ENCODE measurements at regions not wholly inside any gene's neighbourhood (a gene's known extent, or its start where the extent isn't known, plus 50 kb on each side); places are given as distances from the start of the nearest gene placed in this dataset.

DNA sequence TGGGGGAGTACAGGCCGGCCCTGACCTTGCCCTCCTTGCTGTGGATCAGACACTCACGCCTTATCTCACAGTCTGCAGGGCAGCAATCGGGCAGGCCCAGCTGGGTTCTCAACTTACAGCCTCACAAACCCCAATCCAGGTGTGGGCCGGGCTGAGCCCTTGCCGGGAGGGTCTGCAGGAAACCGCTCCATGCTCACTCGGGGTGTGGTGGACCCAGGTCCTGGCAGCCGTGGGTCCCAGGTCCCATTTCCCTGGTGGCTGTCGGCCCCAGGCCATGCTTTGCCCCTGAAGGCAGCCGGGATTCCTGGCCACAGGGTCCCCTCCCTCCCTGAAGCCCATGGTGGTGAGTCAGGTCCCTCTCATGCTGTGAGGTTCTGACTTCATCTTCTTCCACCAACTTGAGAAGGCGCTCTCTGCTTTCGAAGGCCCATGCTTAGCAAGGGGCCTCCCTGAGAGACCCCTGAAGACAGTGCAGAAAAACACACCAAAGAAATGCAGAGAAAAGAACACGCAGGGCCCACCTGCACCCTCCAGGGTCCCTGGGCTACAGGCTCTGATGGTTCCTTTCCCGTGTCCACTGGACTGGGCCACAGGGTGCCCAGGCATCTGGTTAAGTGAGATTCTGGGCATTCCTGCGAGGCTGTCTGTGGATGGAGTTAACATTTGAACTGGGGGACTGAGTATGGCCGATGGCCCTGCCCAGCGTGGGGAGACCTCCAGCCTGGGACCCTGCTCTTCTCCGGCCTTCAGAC is 588.2 kb downstream of the BRD1 start:
- Mint-ChIP-seq H3K9me3 (no peaks in the 10 kb centered on the region), H3K27ac (ENCODE audit: unreplicated experiment) (no peak overlapping the region), H3K4me1 (no peaks in the 10 kb centered on the region), H3K4me3 (no peak overlapping the region), H3K27me3 (ENCODE audit: low read depth) (no peaks in the 10 kb centered on the region), H3K36me3 (ENCODE audit: low read depth) (no peaks in the 10 kb centered on the region)
- DNase-seq (ENCODE audit: low read depth, low spot score): no peak
- TF ChIP-seq, protein P1, sequence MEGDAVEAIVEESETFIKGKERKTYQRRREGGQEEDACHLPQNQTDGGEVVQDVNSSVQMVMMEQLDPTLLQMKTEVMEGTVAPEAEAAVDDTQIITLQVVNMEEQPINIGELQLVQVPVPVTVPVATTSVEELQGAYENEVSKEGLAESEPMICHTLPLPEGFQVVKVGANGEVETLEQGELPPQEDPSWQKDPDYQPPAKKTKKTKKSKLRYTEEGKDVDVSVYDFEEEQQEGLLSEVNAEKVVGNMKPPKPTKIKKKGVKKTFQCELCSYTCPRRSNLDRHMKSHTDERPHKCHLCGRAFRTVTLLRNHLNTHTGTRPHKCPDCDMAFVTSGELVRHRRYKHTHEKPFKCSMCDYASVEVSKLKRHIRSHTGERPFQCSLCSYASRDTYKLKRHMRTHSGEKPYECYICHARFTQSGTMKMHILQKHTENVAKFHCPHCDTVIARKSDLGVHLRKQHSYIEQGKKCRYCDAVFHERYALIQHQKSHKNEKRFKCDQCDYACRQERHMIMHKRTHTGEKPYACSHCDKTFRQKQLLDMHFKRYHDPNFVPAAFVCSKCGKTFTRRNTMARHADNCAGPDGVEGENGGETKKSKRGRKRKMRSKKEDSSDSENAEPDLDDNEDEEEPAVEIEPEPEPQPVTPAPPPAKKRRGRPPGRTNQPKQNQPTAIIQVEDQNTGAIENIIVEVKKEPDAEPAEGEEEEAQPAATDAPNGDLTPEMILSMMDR (conservative IDR thresholded peaks at IDR 0.05): no peak

DNA sequence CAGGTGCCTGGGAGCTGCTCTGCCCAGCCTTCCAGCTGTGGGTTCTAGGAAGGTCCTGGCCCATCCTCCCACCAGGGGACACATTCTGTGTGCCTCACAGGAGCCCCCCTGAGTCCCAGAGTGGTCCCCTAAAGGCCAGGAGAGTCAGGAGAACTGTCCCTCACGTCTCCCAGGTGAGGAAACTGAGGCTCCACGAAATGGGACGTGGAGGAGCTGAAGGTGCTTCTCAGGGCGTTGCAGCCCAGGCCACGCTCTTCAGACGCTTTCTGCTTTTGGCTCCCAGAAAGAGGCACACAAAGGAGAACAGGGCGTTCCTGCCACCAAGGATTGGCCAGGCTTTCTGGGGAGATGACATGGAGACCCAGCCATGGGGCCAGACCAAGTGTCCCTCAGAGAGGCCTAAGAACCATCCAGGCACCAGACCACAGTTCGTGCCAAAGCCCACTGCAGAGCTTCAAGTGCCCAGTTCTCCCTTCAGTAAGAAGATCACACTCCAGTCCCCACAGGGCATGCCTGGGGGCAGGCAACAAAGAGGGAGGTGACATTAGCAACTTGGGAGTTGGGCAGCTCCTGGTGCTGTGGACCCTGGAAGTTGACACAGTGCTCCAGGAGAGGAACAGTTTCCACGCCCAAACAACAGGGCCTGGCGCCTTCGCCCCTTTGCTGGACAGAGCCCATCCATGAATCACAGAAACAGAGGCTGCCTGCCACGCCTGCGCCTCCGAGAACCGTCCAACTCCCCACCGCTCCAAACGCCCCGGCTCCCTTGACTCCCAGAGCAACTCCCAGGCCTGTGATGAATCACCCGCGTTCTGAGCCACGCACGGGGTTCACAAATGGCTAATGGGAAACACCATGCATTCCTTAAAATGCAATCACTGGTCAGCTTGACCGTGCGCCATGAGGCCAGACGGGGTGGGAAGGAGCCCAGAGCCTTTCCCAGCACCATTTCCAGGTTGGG is 589.2 kb downstream of the BRD1 start:
- DNase-seq (ENCODE audit: low read depth, low spot score): no peak
- Mint-ChIP-seq H3K9me3 (no peaks in the 10 kb centered on the region), H3K27me3 (ENCODE audit: low read depth) (no peaks in the 10 kb centered on the region), H3K27ac (ENCODE audit: unreplicated experiment) (no peak overlapping the region), H3K4me3 (no peak overlapping the region), H3K4me1 (no peaks in the 10 kb centered on the region), H3K36me3 (ENCODE audit: low read depth) (no peaks in the 10 kb centered on the region)
- TF ChIP-seq, protein P1 (conservative IDR thresholded peaks at IDR 0.05): no peak

DNA sequence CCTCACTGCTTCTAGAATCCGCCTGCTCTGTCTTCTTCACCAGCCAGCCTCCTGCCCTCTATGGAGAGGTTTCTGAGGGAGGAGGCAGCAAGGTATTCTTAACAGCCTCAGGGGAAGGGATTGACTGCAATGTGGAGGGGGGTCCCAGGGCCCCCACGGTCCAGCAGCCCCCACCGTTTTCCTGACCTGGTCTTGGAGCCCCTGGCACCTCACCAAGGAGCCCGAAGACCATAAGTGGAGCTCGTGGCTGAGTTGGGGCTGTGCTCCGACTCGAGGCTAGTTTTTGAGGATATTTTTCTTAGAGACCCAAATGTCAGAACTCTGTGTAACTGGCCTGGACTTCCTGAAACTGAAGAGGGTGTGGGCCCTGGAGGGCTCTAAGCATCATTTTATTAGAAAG is 590.0 kb downstream of the BRD1 start:
- DNase-seq (ENCODE audit: low read depth, low spot score): no peak
- no peaks in the 10 kb centered on the region for H3K36me3 Mint-ChIP-seq (ENCODE audit: low read depth)
- no peaks in the 10 kb centered on the region for H3K4me1 Mint-ChIP-seq
- no peaks in the 10 kb centered on the region for H3K27me3 Mint-ChIP-seq (ENCODE audit: low read depth)
- TF ChIP-seq, protein P1 (conservative IDR thresholded peaks at IDR 0.05): no peak
- no peaks in the 10 kb centered on the region for H3K9me3 Mint-ChIP-seq
- H3K4me3 Mint-ChIP-seq: no peak overlapping the region
- no peak overlapping the region for H3K27ac Mint-ChIP-seq (ENCODE audit: unreplicated experiment)

DNA sequence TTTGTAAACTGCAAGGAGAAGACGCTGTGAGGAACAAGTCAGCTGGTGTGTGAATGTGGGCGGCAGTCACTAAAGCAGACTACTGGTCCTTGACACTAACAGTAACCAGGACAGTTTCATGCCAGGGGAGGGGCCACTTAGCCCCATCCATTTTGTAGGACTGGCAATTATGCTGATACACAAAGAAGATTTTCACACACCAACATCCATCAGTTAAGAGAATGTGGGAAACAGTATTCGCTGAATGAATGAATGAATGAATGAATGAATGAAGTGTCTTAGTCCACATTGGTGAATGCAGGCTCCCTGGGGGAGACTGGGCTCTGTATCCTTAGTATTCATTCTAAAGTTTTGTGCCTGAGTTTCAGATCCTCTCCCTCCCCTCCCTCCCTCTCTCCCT is 590.4 kb downstream of the BRD1 start:
- DNase-seq (ENCODE audit: low read depth, low spot score): no peak
- no peaks in the 10 kb centered on the region for H3K9me3 Mint-ChIP-seq
- no peak overlapping the region for H3K4me3 Mint-ChIP-seq
- no peaks in the 10 kb centered on the region for H3K27me3 Mint-ChIP-seq (ENCODE audit: low read depth)
- no peak overlapping the region for H3K27ac Mint-ChIP-seq (ENCODE audit: unreplicated experiment)
- H3K4me1 Mint-ChIP-seq: no peaks in the 10 kb centered on the region
- H3K36me3 Mint-ChIP-seq (ENCODE audit: low read depth): no peaks in the 10 kb centered on the region
- TF ChIP-seq, protein P1 (conservative IDR thresholded peaks at IDR 0.05): no peak

DNA sequence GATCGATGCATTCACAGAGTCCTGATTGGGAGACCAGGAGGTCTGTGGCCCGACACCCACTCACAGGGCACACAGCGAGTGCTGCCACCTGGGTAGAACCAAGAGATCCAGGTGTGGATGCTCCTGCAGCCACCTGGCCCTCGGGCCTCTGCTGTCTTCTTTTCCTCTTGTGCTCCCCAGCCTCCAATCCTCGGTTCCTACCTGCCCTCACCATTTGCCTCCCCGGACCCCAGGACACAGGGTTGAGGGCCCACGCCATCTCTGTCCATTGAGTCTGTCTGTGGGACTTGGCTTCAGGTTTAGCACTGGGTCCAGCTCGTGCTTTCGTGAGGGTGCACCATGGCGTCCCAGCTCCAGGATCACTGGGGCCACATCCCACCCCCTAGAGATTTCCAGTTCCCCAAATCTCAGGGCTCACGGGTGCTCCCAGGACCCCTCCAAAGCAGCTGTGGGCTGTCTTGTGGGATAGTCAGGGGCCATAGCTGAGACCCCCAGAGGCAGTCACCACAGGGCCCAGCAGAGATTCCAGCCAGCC is 591.1 kb downstream of the BRD1 start:
- Mint-ChIP-seq H3K36me3 (ENCODE audit: low read depth) (no peaks in the 10 kb centered on the region), H3K27me3 (ENCODE audit: low read depth) (peaks cover under 1% of the 10 kb centered on the region), H3K27ac (ENCODE audit: unreplicated experiment) (peak overlapping the region; percentile 19), H3K4me1 (no peaks in the 10 kb centered on the region), H3K4me3 (no peak overlapping the region), H3K9me3 (no peaks in the 10 kb centered on the region)
- TF ChIP-seq, protein P1 (conservative IDR thresholded peaks at IDR 0.05): no peak
- DNase-seq (ENCODE audit: low read depth, low spot score): no peak

Measured in neural crest cell (in vitro differentiated cells).